Prostate gland (tissue), 2 donors: ENCODE measurements at regions not wholly inside any gene's neighbourhood (a gene's known extent, or its start where the extent isn't known, plus 50 kb on each side); places are given as distances from the start of the nearest gene placed in this dataset.

Experiments
- CTCF ChIP-seq, 4 experiments: fragments of 200-600 bp in 2 of 4; fragments of 450-650 bp in 2 of 4; sonication (generic) in 2 of 4; IDR thresholded peaks; 1 replicate in 3 of 4; 2 replicates in 1 of 4; pipeline ENCODE4 v1.5.1; 2016 to 2019; ENCODE audit warnings: antibody characterized with exemption in 4 of 4, mild to moderate bottlenecking in 2 of 4, moderate library complexity in 2 of 4
- POLR2A ChIP-seq: fragments of 450-650 bp; IDR thresholded peaks from one replicate; pipeline ENCODE4 v1.6.1; 2016; ENCODE audit warnings: antibody characterized with exemption, mild to moderate bottlenecking
- POLR2AphosphoS5 ChIP-seq: sonication (generic); formaldehyde crosslinking; IDR thresholded peaks from one replicate; pipeline ENCODE4 v1.6.1; 2017; ENCODE audit warnings: antibody characterized with exemption

GRCh38 chr10:108574233-108574632, 1349.1 kb downstream of the XPNPEP1 start:
- TF ChIP-seq CTCF (IDR thresholded peaks at IDR 0.05) (no peak), POLR2A (no peak), POLR2AphosphoS5 (no peak)
